ENCODE measurements at regions not wholly inside any gene's neighbourhood (a gene's known extent, or its start where the extent isn't known, plus 50 kb on each side); places are given as distances from the start of the nearest gene placed in this dataset.
"Not testable (repeated sequence)": the region's sequence is repeated elsewhere in the genome, so short reads cannot be mapped to it uniquely, and the experiment has no call there.

DNA sequence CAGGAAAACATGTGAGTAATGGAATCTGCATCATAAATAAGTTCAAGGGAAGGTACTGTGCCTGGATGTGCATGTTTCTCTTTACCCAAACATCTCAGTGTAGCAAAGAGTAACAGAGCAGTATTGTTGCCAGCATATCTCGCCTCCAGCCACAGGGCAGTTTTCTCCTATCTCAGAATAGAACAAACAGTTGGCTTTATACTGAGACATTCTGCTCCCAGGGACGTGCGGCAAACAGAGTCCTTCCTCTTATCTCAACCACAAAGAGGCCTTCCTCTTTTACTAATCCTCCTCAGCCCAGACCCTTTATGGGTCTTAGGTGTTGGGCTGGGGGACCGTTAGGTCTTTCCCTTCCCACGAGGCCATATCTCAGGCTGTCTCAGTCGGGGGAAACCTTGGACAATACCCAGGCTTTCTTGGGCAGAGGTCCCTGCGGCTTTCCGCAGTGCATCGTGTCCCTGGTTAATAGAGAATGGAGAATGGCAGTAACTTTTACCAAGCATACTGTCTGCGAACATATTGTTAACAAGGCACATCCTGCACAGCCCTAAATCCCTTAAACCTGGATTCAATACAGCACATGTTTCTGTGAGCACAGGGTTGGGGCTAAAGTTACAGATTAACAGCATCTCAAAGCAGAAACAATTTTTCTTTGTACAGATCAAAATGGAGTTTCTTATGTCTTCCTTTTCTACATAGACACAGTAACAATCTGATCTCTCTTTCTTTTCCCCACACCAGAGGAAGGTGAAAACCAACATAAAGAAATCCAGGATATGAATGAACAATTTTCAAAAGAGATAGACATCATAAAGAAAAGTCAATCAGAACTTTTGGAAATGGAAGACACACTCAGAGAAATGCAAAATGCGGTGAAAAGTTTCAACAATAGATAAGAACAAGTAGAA lies 181.9 kb upstream of the KYNU start:
- not testable (repeated sequence) for TF ChIP-seq CTBP1 (IDR thresholded peaks at IDR 0.05; ENCODE audit: borderline replicate concordance); BHLHE40 (IDR thresholded peaks at IDR 0.05; ENCODE audit: borderline replicate concordance); SP1 (IDR thresholded peaks at IDR 0.05); FOXM1 (IDR thresholded peaks at IDR 0.05; ENCODE audit: borderline replicate concordance); ARNT (IDR thresholded peaks at IDR 0.05); HDGF (IDR thresholded peaks at IDR 0.05; ENCODE audit: borderline replicate concordance); ZNF384 (IDR thresholded peaks at IDR 0.05); LEF1 (IDR thresholded peaks at IDR 0.05; ENCODE audit: borderline replicate concordance); FOXK2 (IDR thresholded peaks at IDR 0.05)
